DMS53 treated with DMSO at 0.1 percent for 48 hours (cell line): ENCODE measurements at regions not wholly inside any gene's neighbourhood (a gene's known extent, or its start where the extent isn't known, plus 50 kb on each side); places are given as distances from the start of the nearest gene placed in this dataset.
A peak's percentile ranks its signal among the peaks of the same experiment; 100 is the strongest.
"Not testable (repeated sequence)": the region's sequence is repeated elsewhere in the genome, so short reads cannot be mapped to it uniquely, and the experiment has no call there.

Source experiments
- DNase-seq: peaks from one replicate; lab custom pipeline; 2025; ENCODE audit not compliant: unreplicated experiment; lab: John Stamatoyannopoulos, UW

GRCh38 chr15:98547275-98547674, 101.1 kb upstream of the IGF1R start:
- no peak for DNase-seq

- no peak for DNase-seq
Measured at GRCh38 chr15:98547741-98548138, 100.6 kb upstream of the IGF1R start.

GRCh38 chr15:98548139-98548971, 100.0 kb upstream of the IGF1R start:
- peak; percentile 41 for DNase-seq

- DNase-seq = no peak
Measured at GRCh38 chr15:98549003-98549402, 99.3 kb upstream of the IGF1R start.

GRCh38 chr15:98549741-98550140, 98.6 kb upstream of the IGF1R start:
- DNase-seq = no peak

GRCh38 chr15:98550363-98550762, 98.0 kb upstream of the IGF1R start:
- DNase-seq = not testable (repeated sequence)

GRCh38 chr15:98551936-98552562, 96.3 kb upstream of the IGF1R start:
- no peak for DNase-seq

- DNase-seq = no peak
Measured at GRCh38 chr15:98554272-98555172, 93.8 kb upstream of the IGF1R start.

GRCh38 chr15:98555173-98555515, 93.2 kb upstream of the IGF1R start:
- DNase-seq = no peak

- DNase-seq = no peak
Measured at GRCh38 chr15:98556321-98556720, 92.0 kb upstream of the IGF1R start.

GRCh38 chr15:98560338-98560737, 88.0 kb upstream of the IGF1R start:
- DNase-seq = no peak

GRCh38 chr15:98561169-98561941, 87.0 kb upstream of the IGF1R start:
- no peak for DNase-seq

GRCh38 chr15:98562331-98562937, 85.9 kb upstream of the IGF1R start:
- no peak for DNase-seq

- DNase-seq = no peak
Measured at GRCh38 chr15:98565566-98565965, 82.8 kb upstream of the IGF1R start.

- no peak for DNase-seq
Measured at GRCh38 chr15:98567951-98568350, 80.4 kb upstream of the IGF1R start.

- no peak for DNase-seq
Measured at GRCh38 chr15:98568382-98569017, 79.8 kb upstream of the IGF1R start.

- DNase-seq = no peak
Measured at GRCh38 chr15:98570119-98570518, 78.2 kb upstream of the IGF1R start.

- no peak for DNase-seq
Measured at GRCh38 chr15:98580572-98580971, 67.8 kb upstream of the IGF1R start.

- DNase-seq = no peak
Measured at GRCh38 chr15:98581715-98582114, 66.6 kb upstream of the IGF1R start.
